ENCODE measurements at regions not wholly inside any gene's neighbourhood (a gene's known extent, or its start where the extent isn't known, plus 50 kb on each side); places are given as distances from the start of the nearest gene placed in this dataset.

- no peak overlapping the region for H3K4me3 ChIP-seq (ENCODE audit: low read depth, low read length)
- no peaks in the 10 kb centered on the region for H3K9me3 ChIP-seq (ENCODE audit: control insufficient read depth, insufficient read depth, low read length)
- no peaks in the 10 kb centered on the region for H3K4me1 ChIP-seq (ENCODE audit: control insufficient read depth, insufficient read depth, low read length)
Measured at GRCh38 chr11:91730620-91731019, 494.0 kb upstream of the FAT3 start.

GRCh38 chr11:91730057-91730456, 494.6 kb upstream of the FAT3 start:
- Histone ChIP-seq H3K4me3 (ENCODE audit: low read depth, low read length) (no peak overlapping the region), H3K9ac (ENCODE audit: low read depth, low read length) (no peak overlapping the region), H3K9me3 (ENCODE audit: control insufficient read depth, insufficient read depth, low read length) (no peaks in the 10 kb centered on the region), H3K36me3 (ENCODE audit: control insufficient read depth, insufficient read depth, low read length) (no peaks in the 10 kb centered on the region), H3K27me3 (ENCODE audit: control insufficient read depth, insufficient read depth, low read length) (no peaks in the 10 kb centered on the region), H3K4me1 (ENCODE audit: control insufficient read depth, insufficient read depth, low read length) (no peaks in the 10 kb centered on the region)

More at GRCh38 chr11:91730620-91731019, 494.0 kb upstream of the FAT3 start:
- no peak overlapping the region for H3K9ac ChIP-seq (ENCODE audit: low read depth, low read length)
- H3K36me3 ChIP-seq (ENCODE audit: control insufficient read depth, insufficient read depth, low read length): no peaks in the 10 kb centered on the region
- H3K27me3 ChIP-seq (ENCODE audit: control insufficient read depth, insufficient read depth, low read length): no peaks in the 10 kb centered on the region

GRCh38 chr11:91717169-91717568, 507.4 kb upstream of the FAT3 start:
- no peaks in the 10 kb centered on the region for H3K27me3 ChIP-seq (ENCODE audit: control insufficient read depth, insufficient read depth, low read length)
- no peak overlapping the region for H3K4me3 ChIP-seq (ENCODE audit: low read depth, low read length)
- no peaks in the 10 kb centered on the region for H3K4me1 ChIP-seq (ENCODE audit: control insufficient read depth, insufficient read depth, low read length)
- no peak overlapping the region for H3K9ac ChIP-seq (ENCODE audit: low read depth, low read length)
- no peaks in the 10 kb centered on the region for H3K9me3 ChIP-seq (ENCODE audit: control insufficient read depth, insufficient read depth, low read length)
- no peaks in the 10 kb centered on the region for H3K36me3 ChIP-seq (ENCODE audit: control insufficient read depth, insufficient read depth, low read length)

- Histone ChIP-seq H3K36me3 (ENCODE audit: control insufficient read depth, insufficient read depth, low read length) (no peaks in the 10 kb centered on the region), H3K27me3 (ENCODE audit: control insufficient read depth, insufficient read depth, low read length) (no peaks in the 10 kb centered on the region)
Measured at GRCh38 chr11:91707652-91708482, 516.8 kb upstream of the FAT3 start.

GRCh38 chr11:91703042-91703441, 521.6 kb upstream of the FAT3 start:
- no peaks in the 10 kb centered on the region for H3K9me3 ChIP-seq (ENCODE audit: control insufficient read depth, insufficient read depth, low read length)
- H3K9ac ChIP-seq (ENCODE audit: low read depth, low read length): no peak overlapping the region
- H3K4me3 ChIP-seq (ENCODE audit: low read depth, low read length): no peak overlapping the region
- no peaks in the 10 kb centered on the region for H3K4me1 ChIP-seq (ENCODE audit: control insufficient read depth, insufficient read depth, low read length)
- H3K27me3 ChIP-seq (ENCODE audit: control insufficient read depth, insufficient read depth, low read length): no peaks in the 10 kb centered on the region
- no peaks in the 10 kb centered on the region for H3K36me3 ChIP-seq (ENCODE audit: control insufficient read depth, insufficient read depth, low read length)

More at GRCh38 chr11:91707652-91708482, 516.8 kb upstream of the FAT3 start:
- Histone ChIP-seq H3K4me3 (ENCODE audit: low read depth, low read length) (no peak overlapping the region), H3K9ac (ENCODE audit: low read depth, low read length) (no peak overlapping the region), H3K4me1 (ENCODE audit: control insufficient read depth, insufficient read depth, low read length) (no peaks in the 10 kb centered on the region), H3K9me3 (ENCODE audit: control insufficient read depth, insufficient read depth, low read length) (no peaks in the 10 kb centered on the region)

GRCh38 chr11:91700854-91701253, 523.8 kb upstream of the FAT3 start:
- H3K4me1 ChIP-seq (ENCODE audit: control insufficient read depth, insufficient read depth, low read length): no peaks in the 10 kb centered on the region
- no peak overlapping the region for H3K9ac ChIP-seq (ENCODE audit: low read depth, low read length)
- no peaks in the 10 kb centered on the region for H3K27me3 ChIP-seq (ENCODE audit: control insufficient read depth, insufficient read depth, low read length)
- H3K4me3 ChIP-seq (ENCODE audit: low read depth, low read length): no peak overlapping the region
- H3K9me3 ChIP-seq (ENCODE audit: control insufficient read depth, insufficient read depth, low read length): no peaks in the 10 kb centered on the region
- no peaks in the 10 kb centered on the region for H3K36me3 ChIP-seq (ENCODE audit: control insufficient read depth, insufficient read depth, low read length)

- Histone ChIP-seq H3K4me1 (ENCODE audit: control insufficient read depth, insufficient read depth, low read length) (no peaks in the 10 kb centered on the region), H3K36me3 (ENCODE audit: control insufficient read depth, insufficient read depth, low read length) (no peaks in the 10 kb centered on the region), H3K27me3 (ENCODE audit: control insufficient read depth, insufficient read depth, low read length) (no peaks in the 10 kb centered on the region)
Measured at GRCh38 chr11:91698845-91699244, 525.8 kb upstream of the FAT3 start.

GRCh38 chr11:91694331-91694730, 530.3 kb upstream of the FAT3 start:
- Histone ChIP-seq H3K36me3 (ENCODE audit: control insufficient read depth, insufficient read depth, low read length) (no peaks in the 10 kb centered on the region), H3K27me3 (ENCODE audit: control insufficient read depth, insufficient read depth, low read length) (no peaks in the 10 kb centered on the region), H3K4me1 (ENCODE audit: control insufficient read depth, insufficient read depth, low read length) (no peaks in the 10 kb centered on the region), H3K4me3 (ENCODE audit: low read depth, low read length) (no peak overlapping the region), H3K9ac (ENCODE audit: low read depth, low read length) (no peak overlapping the region), H3K9me3 (ENCODE audit: control insufficient read depth, insufficient read depth, low read length) (no peaks in the 10 kb centered on the region)

More at GRCh38 chr11:91698845-91699244, 525.8 kb upstream of the FAT3 start:
- Histone ChIP-seq H3K4me3 (ENCODE audit: low read depth, low read length) (no peak overlapping the region), H3K9ac (ENCODE audit: low read depth, low read length) (no peak overlapping the region), H3K9me3 (ENCODE audit: control insufficient read depth, insufficient read depth, low read length) (no peaks in the 10 kb centered on the region)

- Histone ChIP-seq H3K36me3 (ENCODE audit: control insufficient read depth, insufficient read depth, low read length) (no peaks in the 10 kb centered on the region), H3K4me3 (ENCODE audit: low read depth, low read length) (no peak overlapping the region), H3K9ac (ENCODE audit: low read depth, low read length) (no peak overlapping the region), H3K27me3 (ENCODE audit: control insufficient read depth, insufficient read depth, low read length) (no peaks in the 10 kb centered on the region), H3K4me1 (ENCODE audit: control insufficient read depth, insufficient read depth, low read length) (peaks cover 2% of the 10 kb centered on the region), H3K9me3 (ENCODE audit: control insufficient read depth, insufficient read depth, low read length) (no peaks in the 10 kb centered on the region)
Measured at GRCh38 chr11:91691872-91692271, 532.7 kb upstream of the FAT3 start.

GRCh38 chr11:91688672-91689071, 535.9 kb upstream of the FAT3 start:
- Histone ChIP-seq H3K4me1 (ENCODE audit: control insufficient read depth, insufficient read depth, low read length) (peaks cover 3% of the 10 kb centered on the region), H3K9ac (ENCODE audit: low read depth, low read length) (no peak overlapping the region), H3K9me3 (ENCODE audit: control insufficient read depth, insufficient read depth, low read length) (no peaks in the 10 kb centered on the region), H3K4me3 (ENCODE audit: low read depth, low read length) (no peak overlapping the region), H3K27me3 (ENCODE audit: control insufficient read depth, insufficient read depth, low read length) (no peaks in the 10 kb centered on the region), H3K36me3 (ENCODE audit: control insufficient read depth, insufficient read depth, low read length) (no peaks in the 10 kb centered on the region)

- Histone ChIP-seq H3K27me3 (ENCODE audit: control insufficient read depth, insufficient read depth, low read length) (no peaks in the 10 kb centered on the region), H3K36me3 (ENCODE audit: control insufficient read depth, insufficient read depth, low read length) (no peaks in the 10 kb centered on the region), H3K4me1 (ENCODE audit: control insufficient read depth, insufficient read depth, low read length) (peaks cover 3% of the 10 kb centered on the region), H3K4me3 (ENCODE audit: low read depth, low read length) (no peak overlapping the region), H3K9me3 (ENCODE audit: control insufficient read depth, insufficient read depth, low read length) (no peaks in the 10 kb centered on the region), H3K9ac (ENCODE audit: low read depth, low read length) (no peak overlapping the region)
Measured at GRCh38 chr11:91686700-91687099, 537.9 kb upstream of the FAT3 start.

GRCh38 chr11:91686281-91686680, 538.3 kb upstream of the FAT3 start:
- Histone ChIP-seq H3K9me3 (ENCODE audit: control insufficient read depth, insufficient read depth, low read length) (no peaks in the 10 kb centered on the region), H3K4me3 (ENCODE audit: low read depth, low read length) (no peak overlapping the region), H3K27me3 (ENCODE audit: control insufficient read depth, insufficient read depth, low read length) (no peaks in the 10 kb centered on the region), H3K4me1 (ENCODE audit: control insufficient read depth, insufficient read depth, low read length) (peaks cover 3% of the 10 kb centered on the region), H3K9ac (ENCODE audit: low read depth, low read length) (no peak overlapping the region), H3K36me3 (ENCODE audit: control insufficient read depth, insufficient read depth, low read length) (no peaks in the 10 kb centered on the region)
